ENCODE measurements at regions not wholly inside any gene's neighbourhood (a gene's known extent, or its start where the extent isn't known, plus 50 kb on each side); places are given as distances from the start of the nearest gene placed in this dataset.
"Not testable (repeated sequence)": the region's sequence is repeated elsewhere in the genome, so short reads cannot be mapped to it uniquely, and the experiment has no call there.

GRCh38 chr1:229897501-229897900 lies 169.5 kb upstream of the GALNT2 start:
- no peaks in the 10 kb centered on the region for H3K36me3 Mint-ChIP-seq (ENCODE audit: low read depth)
- intact Hi-C loops (cut with micrococcal nuclease): no loop called here
- H3K4me3 Mint-ChIP-seq: no peak overlapping the region
- DNase-seq: no peak
- H3K27me3 Mint-ChIP-seq (ENCODE audit: low read depth): peaks cover 40% of the 10 kb centered on the region
- no peaks in the 10 kb centered on the region for H3K9me3 Mint-ChIP-seq
- no peak overlapping the region for H3K27ac Mint-ChIP-seq
- CTCF ChIA-PET: interaction anchor here (1.2 kb wide), 1 partner anchor 271 kb away, joined by 3 read pairs; no protein-coding TSS in a partner anchor
- H3K4me1 Mint-ChIP-seq (ENCODE audit: low read depth): no peaks in the 10 kb centered on the region

DNA sequence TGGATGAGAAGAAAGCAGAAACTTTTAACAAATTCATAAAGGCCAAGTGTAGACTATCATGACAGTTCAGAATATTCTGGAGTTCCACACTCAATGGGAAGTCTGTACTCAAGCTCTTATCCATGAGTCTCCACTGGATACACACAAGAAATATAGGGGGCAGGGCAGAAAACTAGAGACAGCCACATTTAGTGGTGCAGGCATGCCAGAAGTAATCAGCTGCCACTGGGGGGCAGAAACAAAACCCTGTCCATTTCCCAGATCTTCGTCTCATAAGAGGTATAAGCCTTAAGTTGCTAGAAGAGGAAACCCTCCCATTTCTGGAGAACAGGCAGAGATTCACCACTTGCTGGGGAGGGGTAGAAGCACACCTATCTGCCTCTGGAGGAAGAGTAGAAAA lies 166.8 kb upstream of the GALNT2 start:
- no peak for DNase-seq
- Mint-ChIP-seq H3K27ac (no peak overlapping the region), H3K4me3 (no peak overlapping the region), H3K36me3 (ENCODE audit: low read depth) (no peaks in the 10 kb centered on the region), H3K27me3 (ENCODE audit: low read depth) (peaks cover 50% of the 10 kb centered on the region), H3K4me1 (ENCODE audit: low read depth) (no peaks in the 10 kb centered on the region), H3K9me3 (no peaks in the 10 kb centered on the region)
- intact Hi-C loops (cut with micrococcal nuclease): no loop called here
- CTCF ChIA-PET: interaction anchor here (0.6 kb wide), 1 partner anchor 358 kb away, joined by 3 read pairs; no protein-coding TSS in a partner anchor

GRCh38 chr1:229905031-229905545 lies 161.9 kb upstream of the GALNT2 start:
- no peaks in the 10 kb centered on the region for H3K9me3 Mint-ChIP-seq
- no peak overlapping the region for H3K4me3 Mint-ChIP-seq
- H3K27ac Mint-ChIP-seq: no peak overlapping the region
- H3K36me3 Mint-ChIP-seq (ENCODE audit: low read depth): no peaks in the 10 kb centered on the region
- H3K27me3 Mint-ChIP-seq (ENCODE audit: low read depth): peaks cover 38% of the 10 kb centered on the region
- H3K4me1 Mint-ChIP-seq (ENCODE audit: low read depth): no peaks in the 10 kb centered on the region
- intact Hi-C loops (cut with micrococcal nuclease): no loop called here
- CTCF ChIA-PET: no interaction called here
- no peak for DNase-seq

GRCh38 chr1:229905652-229906051 lies 161.4 kb upstream of the GALNT2 start:
- peaks cover 34% of the 10 kb centered on the region for H3K27me3 Mint-ChIP-seq (ENCODE audit: low read depth)
- no peak overlapping the region for H3K4me3 Mint-ChIP-seq
- intact Hi-C loops (cut with micrococcal nuclease): no loop called here
- no peak overlapping the region for H3K27ac Mint-ChIP-seq
- no peaks in the 10 kb centered on the region for H3K36me3 Mint-ChIP-seq (ENCODE audit: low read depth)
- H3K9me3 Mint-ChIP-seq: no peaks in the 10 kb centered on the region
- H3K4me1 Mint-ChIP-seq (ENCODE audit: low read depth): no peaks in the 10 kb centered on the region
- no peak for DNase-seq
- CTCF ChIA-PET: no interaction called here

DNA sequence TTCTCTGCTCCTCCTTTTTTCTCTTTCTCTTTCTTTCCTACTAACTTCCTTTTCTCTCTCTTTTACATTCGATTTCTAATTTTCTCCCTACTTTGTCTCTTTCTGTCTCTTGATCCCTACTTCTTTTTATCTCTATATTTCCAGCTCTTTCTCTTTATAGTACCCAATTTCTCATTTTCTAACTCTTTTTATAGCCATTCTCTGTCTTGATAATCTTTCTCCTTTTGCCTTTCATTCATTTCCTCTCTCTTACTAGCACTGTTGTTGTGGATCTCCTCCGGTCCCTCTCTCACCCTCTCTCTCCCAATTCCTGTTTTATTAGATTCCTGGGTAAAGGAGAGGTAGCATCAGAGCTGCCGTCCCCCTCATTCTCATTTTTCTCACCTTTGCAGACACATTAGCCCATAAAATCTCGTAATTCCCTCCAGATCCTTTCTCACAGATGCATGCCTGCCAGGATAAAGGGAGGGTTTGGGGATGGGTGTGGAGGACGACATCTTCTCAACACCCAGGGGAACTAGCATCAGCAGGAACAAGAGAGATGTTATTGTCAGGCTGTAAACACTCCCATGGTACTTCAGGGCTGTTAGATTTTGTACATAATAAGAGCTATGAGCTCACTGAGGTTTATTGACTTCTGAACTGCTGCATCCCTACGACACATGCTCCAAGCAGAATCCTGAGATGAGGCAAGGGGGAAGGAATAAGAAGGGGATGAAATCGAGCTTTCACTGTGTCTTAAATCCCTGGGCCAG lies 159.0 kb upstream of the GALNT2 start:
- intact Hi-C loops (cut with micrococcal nuclease): no loop called here
- Mint-ChIP-seq H3K27ac (no peak overlapping the region), H3K4me3 (no peak overlapping the region), H3K36me3 (ENCODE audit: low read depth) (no peaks in the 10 kb centered on the region), H3K4me1 (ENCODE audit: low read depth) (no peaks in the 10 kb centered on the region), H3K27me3 (ENCODE audit: low read depth) (peaks cover 26% of the 10 kb centered on the region), H3K9me3 (no peaks in the 10 kb centered on the region)
- no peak for DNase-seq
- CTCF ChIA-PET: no interaction called here

DNA sequence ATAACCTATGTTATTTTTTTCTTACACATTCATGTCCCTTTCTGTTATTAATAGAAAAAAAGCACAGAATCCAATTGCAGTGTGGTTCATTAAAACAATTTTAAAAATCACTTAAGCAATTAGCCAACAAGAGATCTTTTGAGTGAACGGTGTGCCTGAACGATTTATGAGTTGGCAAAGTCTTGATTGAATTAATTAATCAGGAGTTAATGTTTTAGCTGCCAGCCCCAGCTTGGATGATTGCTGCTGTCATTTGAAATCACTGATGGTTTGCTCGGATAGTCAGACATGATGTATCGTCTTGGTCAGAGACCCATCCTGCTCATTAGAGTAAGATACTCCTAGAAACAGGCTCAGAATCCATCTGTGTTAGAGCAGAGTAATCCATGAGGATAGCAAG lies 158.3 kb upstream of the GALNT2 start:
- no peaks in the 10 kb centered on the region for H3K4me1 Mint-ChIP-seq (ENCODE audit: low read depth)
- H3K27me3 Mint-ChIP-seq (ENCODE audit: low read depth): peaks cover 22% of the 10 kb centered on the region
- no peaks in the 10 kb centered on the region for H3K9me3 Mint-ChIP-seq
- intact Hi-C loops (cut with micrococcal nuclease): no loop called here
- no peaks in the 10 kb centered on the region for H3K36me3 Mint-ChIP-seq (ENCODE audit: low read depth)
- no peak overlapping the region for H3K27ac Mint-ChIP-seq
- DNase-seq: no peak
- CTCF ChIA-PET: interaction anchor here (0.9 kb wide), 1 partner anchor 258 kb away, joined by 3 read pairs; no protein-coding TSS in a partner anchor
- no peak overlapping the region for H3K4me3 Mint-ChIP-seq

GRCh38 chr1:229913489-229913888 lies 153.5 kb upstream of the GALNT2 start:
- CTCF ChIA-PET: interaction anchor here (0.7 kb wide), 1 partner anchor 909 kb away, joined by 3 read pairs; no protein-coding TSS in a partner anchor
- Mint-ChIP-seq H3K4me3 (no peak overlapping the region), H3K4me1 (ENCODE audit: low read depth) (no peaks in the 10 kb centered on the region), H3K27ac (no peak overlapping the region), H3K36me3 (ENCODE audit: low read depth) (no peaks in the 10 kb centered on the region), H3K9me3 (no peaks in the 10 kb centered on the region), H3K27me3 (ENCODE audit: low read depth) (peaks cover 10% of the 10 kb centered on the region)
- no peak for DNase-seq
- intact Hi-C loops (cut with micrococcal nuclease): no loop called here

DNA sequence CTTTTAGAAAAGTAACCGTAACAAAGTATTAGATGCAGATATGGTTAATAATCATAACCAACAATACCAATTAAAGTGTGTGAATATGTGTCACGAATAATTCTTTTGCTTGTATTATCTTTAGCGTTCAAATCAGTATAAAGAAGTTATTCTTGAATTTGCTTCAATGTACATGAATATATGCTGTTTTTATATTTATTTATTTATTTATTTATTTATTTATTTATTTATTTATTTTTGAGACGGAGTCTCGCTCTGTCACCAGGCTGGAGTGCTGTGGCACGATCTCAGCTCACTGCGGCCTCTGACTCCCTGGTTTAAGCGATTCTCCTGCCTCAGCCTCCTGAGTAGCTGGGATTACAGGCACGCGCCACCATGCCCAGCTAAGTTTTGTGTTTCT lies 147.6 kb upstream of the GALNT2 start:
- CTCF ChIA-PET: not testable (repeated sequence)

GRCh38 chr1:229920683-229921082 lies 146.4 kb upstream of the GALNT2 start:
- no peak for DNase-seq
- H3K4me3 Mint-ChIP-seq: no peak overlapping the region
- H3K4me1 Mint-ChIP-seq (ENCODE audit: low read depth): no peaks in the 10 kb centered on the region
- intact Hi-C loops (cut with micrococcal nuclease): no loop called here
- H3K36me3 Mint-ChIP-seq (ENCODE audit: low read depth): no peaks in the 10 kb centered on the region
- no peak overlapping the region for H3K27ac Mint-ChIP-seq
- no peaks in the 10 kb centered on the region for H3K9me3 Mint-ChIP-seq
- peaks cover 2% of the 10 kb centered on the region for H3K27me3 Mint-ChIP-seq (ENCODE audit: low read depth)
- CTCF ChIA-PET: no interaction called here

More for the DNA sequence above, 147.6 kb upstream of the GALNT2 start:
- H3K27ac Mint-ChIP-seq; DNase-seq; intact Hi-C loops (cut with micrococcal nuclease); H3K36me3 Mint-ChIP-seq (ENCODE audit: low read depth); H3K9me3 Mint-ChIP-seq; H3K4me1 Mint-ChIP-seq (ENCODE audit: low read depth); H3K4me3 Mint-ChIP-seq; H3K27me3 Mint-ChIP-seq (ENCODE audit: low read depth): not testable (repeated sequence)

DNA sequence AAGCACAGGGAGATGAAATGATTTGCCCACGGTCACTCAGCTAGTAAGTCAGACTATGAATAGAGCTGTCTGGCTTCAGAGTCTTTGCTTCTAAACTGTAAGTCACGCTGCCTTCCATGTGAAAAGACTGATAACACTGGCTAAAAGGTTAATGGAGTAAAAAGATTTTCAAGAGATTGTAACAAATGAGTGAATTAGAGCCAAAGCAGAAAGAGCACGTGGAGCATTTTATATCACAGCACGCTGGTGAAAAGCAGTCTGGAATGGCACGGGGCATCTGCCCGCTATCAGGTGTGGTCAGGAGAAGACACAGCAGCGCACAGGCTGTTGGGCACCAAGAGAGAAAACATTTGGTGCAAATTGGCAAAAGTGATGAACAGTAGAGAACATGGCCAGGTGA lies 144.8 kb upstream of the GALNT2 start:
- no peaks in the 10 kb centered on the region for H3K36me3 Mint-ChIP-seq (ENCODE audit: low read depth)
- intact Hi-C loops (cut with micrococcal nuclease): no loop called here
- no peaks in the 10 kb centered on the region for H3K4me1 Mint-ChIP-seq (ENCODE audit: low read depth)

DNA sequence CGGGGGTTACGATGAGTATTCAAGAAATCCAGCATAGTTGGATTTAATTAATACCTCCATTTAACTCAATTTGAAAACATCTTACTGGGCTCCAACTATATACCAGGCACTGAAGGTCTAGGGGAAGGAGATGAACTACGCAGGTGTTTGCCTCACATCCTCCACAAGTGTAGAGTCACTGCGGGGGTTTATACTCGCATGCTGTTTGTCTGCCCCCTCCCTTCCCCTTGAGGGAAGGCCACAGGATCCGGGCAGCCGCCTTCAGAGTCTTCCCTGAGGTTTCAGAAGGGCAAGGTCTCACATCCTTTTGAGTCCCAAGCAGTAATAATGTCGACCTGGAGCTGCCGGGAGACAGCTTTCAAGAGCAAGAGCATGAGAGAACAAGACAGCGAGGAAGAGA lies 142.4 kb upstream of the GALNT2 start:
- H3K9me3 Mint-ChIP-seq: no peaks in the 10 kb centered on the region
- intact Hi-C loops (cut with micrococcal nuclease): no loop called here
- no peak overlapping the region for H3K27ac Mint-ChIP-seq
- no peaks in the 10 kb centered on the region for H3K36me3 Mint-ChIP-seq (ENCODE audit: low read depth)
- H3K4me3 Mint-ChIP-seq: no peak overlapping the region
- H3K4me1 Mint-ChIP-seq (ENCODE audit: low read depth): no peaks in the 10 kb centered on the region
- DNase-seq: no peak
- H3K27me3 Mint-ChIP-seq (ENCODE audit: low read depth): peaks cover 7% of the 10 kb centered on the region
- CTCF ChIA-PET: no interaction called here

More for the DNA sequence above, 144.8 kb upstream of the GALNT2 start:
- H3K27ac Mint-ChIP-seq: no peak overlapping the region
- H3K4me3 Mint-ChIP-seq: no peak overlapping the region
- peaks cover 4% of the 10 kb centered on the region for H3K27me3 Mint-ChIP-seq (ENCODE audit: low read depth)
- CTCF ChIA-PET: no interaction called here
- no peaks in the 10 kb centered on the region for H3K9me3 Mint-ChIP-seq
- DNase-seq: no peak

GRCh38 chr1:229928767-229929166 lies 138.3 kb upstream of the GALNT2 start:
- DNase-seq: no peak
- Mint-ChIP-seq H3K9me3 (no peaks in the 10 kb centered on the region), H3K27me3 (ENCODE audit: low read depth) (peaks cover 13% of the 10 kb centered on the region), H3K36me3 (ENCODE audit: low read depth) (no peaks in the 10 kb centered on the region), H3K4me3 (no peak overlapping the region), H3K27ac (no peak overlapping the region), H3K4me1 (ENCODE audit: low read depth) (no peaks in the 10 kb centered on the region)
- CTCF ChIA-PET: no interaction called here
- intact Hi-C loops (cut with micrococcal nuclease): no loop called here

DNA sequence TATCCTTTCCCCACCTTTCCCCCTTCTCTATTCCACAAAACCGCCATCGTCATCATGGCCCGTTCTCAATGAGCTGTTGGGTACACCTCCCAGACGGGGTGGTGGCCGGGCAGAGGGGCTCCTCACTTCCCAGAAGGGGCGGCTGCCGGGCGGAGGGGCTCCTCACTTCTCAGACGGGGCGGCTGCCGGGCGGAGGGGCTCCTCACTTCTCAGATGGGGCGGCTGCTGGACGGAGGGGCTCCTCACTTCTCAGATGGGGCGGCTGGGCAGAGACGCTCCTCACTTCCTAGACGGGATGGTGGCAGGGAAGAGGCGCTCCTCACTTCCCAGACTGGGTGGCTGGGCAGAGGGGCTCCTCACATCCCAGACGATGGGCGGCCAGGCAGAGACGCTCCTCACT lies 135.3 kb upstream of the GALNT2 start:
- DNase-seq; intact Hi-C loops (cut with micrococcal nuclease); H3K27ac Mint-ChIP-seq; H3K36me3 Mint-ChIP-seq (ENCODE audit: low read depth); CTCF ChIA-PET; H3K9me3 Mint-ChIP-seq; H3K4me3 Mint-ChIP-seq; H3K4me1 Mint-ChIP-seq (ENCODE audit: low read depth): not testable (repeated sequence)
- H3K27me3 Mint-ChIP-seq (ENCODE audit: low read depth): peaks cover 11% of the 10 kb centered on the region
